Neuronal stem cell (in vitro differentiated cells): ENCODE measurements at regions not wholly inside any gene's neighbourhood (a gene's known extent, or its start where the extent isn't known, plus 50 kb on each side); places are given as distances from the start of the nearest gene placed in this dataset.
A peak's percentile ranks its signal among the peaks of the same experiment; 100 is the strongest.

ENCODE experiments used
- DNase-seq: peaks from one replicate; pipeline ENCODE4 v3.0.0-alpha.2; 2013; ENCODE audit warnings: low spot score
- H2AFZ ChIP-seq: one replicate; pipeline ENCODE4 v1.6.1; 2013; ENCODE audit warnings: mild to moderate bottlenecking, low read length, inconsistent platforms
- H2AK5ac ChIP-seq: 2 replicates; pipeline ENCODE4 v1.6.1; 2013; ENCODE audit warnings: low read depth, mild to moderate bottlenecking, inconsistent platforms, low read length, moderate library complexity, mixed read lengths
- H2BK120ac ChIP-seq: 2 replicates; pipeline ENCODE4 v1.6.1; 2013; ENCODE audit warnings: low read depth, mild to moderate bottlenecking, inconsistent platforms, low read length, moderate library complexity, mixed read lengths
- H2BK12ac ChIP-seq: one replicate; pipeline ENCODE4 v1.6.1; 2013; ENCODE audit warnings: low read length, inconsistent platforms
- H2BK15ac ChIP-seq: 2 replicates; pipeline ENCODE4 v1.6.1; 2013; ENCODE audit warnings: mild to moderate bottlenecking, low read length, inconsistent platforms, mixed read lengths
- H2BK5ac ChIP-seq: one replicate; pipeline ENCODE4 v1.6.1; 2013; ENCODE audit warnings: inconsistent platforms, mild to moderate bottlenecking, low read length, moderate library complexity
- H3K14ac ChIP-seq: one replicate; pipeline ENCODE4 v1.6.1; 2013; ENCODE audit warnings: low read length, inconsistent platforms
- H3K18ac ChIP-seq: 2 replicates; pipeline ENCODE4 v1.6.1; 2013; ENCODE audit warnings: low read length, inconsistent platforms
- H3K23ac ChIP-seq: 2 replicates; pipeline ENCODE4 v1.6.1; 2013; ENCODE audit warnings: low read depth, mild to moderate bottlenecking, mixed read lengths, low read length, inconsistent platforms; ENCODE audit not compliant: poor library complexity
- H3K27ac ChIP-seq: replicated peaks from 3 replicates; pipeline ENCODE4 v1.5.1; 2013; ENCODE audit warnings: low read length, inconsistent platforms
- H3K27me3 ChIP-seq, 3 experiments: 2 replicates each; pipeline ENCODE4 v1.6.1; 2013; ENCODE audit warnings: low read length in 3 of 3, mild to moderate bottlenecking in 2 of 3, inconsistent platforms in 1 of 3, low read depth in 1 of 3, mixed read lengths in 1 of 3, moderate library complexity in 1 of 3; ENCODE audit not compliant: control insufficient read depth in 3 of 3, insufficient read depth in 3 of 3
- H3K36me3 ChIP-seq, 2 donors: replicated peaks in 1 of 2; 2 replicates each; pipeline ENCODE4 v1.6.1; 2013; ENCODE audit warnings: low read length in 2 of 2; ENCODE audit not compliant: control insufficient read depth in 2 of 2, insufficient read depth in 2 of 2
- H3K4ac ChIP-seq: 2 replicates; pipeline ENCODE4 v1.6.1; 2013; ENCODE audit warnings: inconsistent platforms, mild to moderate bottlenecking, low read length, moderate library complexity
- H3K4me1 ChIP-seq, 2 donors: 1 replicate in 1 of 2; 2 replicates in 1 of 2; pipeline ENCODE4 v1.6.1; 2013; ENCODE audit warnings: low read length in 2 of 2, low read depth in 1 of 2; ENCODE audit not compliant: control insufficient read depth in 2 of 2, insufficient read depth in 1 of 2
- H3K4me2 ChIP-seq: one replicate; pipeline ENCODE4 v1.6.1; 2013; ENCODE audit warnings: mild to moderate bottlenecking, low read length, inconsistent platforms; ENCODE audit not compliant: insufficient read depth, poor library complexity, severe bottlenecking
- H3K4me3 ChIP-seq, 2 donors: 2 replicates each; pipeline ENCODE4 v1.5.1; 2013; ENCODE audit warnings: low read length in 2 of 2, mild to moderate bottlenecking in 2 of 2, inconsistent platforms in 1 of 2, moderate library complexity in 1 of 2
- H3K79me1 ChIP-seq: one replicate; pipeline ENCODE4 v1.6.1; 2013; ENCODE audit warnings: low read depth, mild to moderate bottlenecking, inconsistent platforms, low read length, moderate library complexity
- H3K9ac ChIP-seq: one replicate; pipeline ENCODE4 v1.6.1; 2013; ENCODE audit warnings: mild to moderate bottlenecking, low read depth, low read length, inconsistent platforms; ENCODE audit not compliant: poor library complexity
- H3K9me3 ChIP-seq, 2 donors: replicated peaks in 1 of 2; 2 replicates each; pipeline versions ENCODE3 to v1.6.1; 2013; ENCODE audit warnings: low read length in 2 of 2, mild to moderate bottlenecking in 2 of 2, inconsistent platforms in 1 of 2, low read depth in 1 of 2, mixed read lengths in 1 of 2, moderate library complexity in 1 of 2; ENCODE audit not compliant: control insufficient read depth in 2 of 2, insufficient read depth in 1 of 2
- H4K8ac ChIP-seq: one replicate; pipeline ENCODE4 v1.6.1; 2013; ENCODE audit warnings: low read depth, mild to moderate bottlenecking, inconsistent platforms, low read length, moderate library complexity
- H4K91ac ChIP-seq: one replicate; pipeline ENCODE4 v1.6.1; 2013; ENCODE audit warnings: low read length, low read depth, mild to moderate bottlenecking, inconsistent platforms; ENCODE audit not compliant: poor library complexity
- WGBS, 2 donors: extraction: QIAGEN DNeasy Blood & Tissue Kit; methylation state at CpG; one replicate each; pipeline ENCODE4 v1.1.7; 2013; ENCODE audit warnings: missing lambda C conversion rate in 2 of 2, mixed read lengths in 1 of 2; ENCODE audit not compliant: insufficient read length in 2 of 2, insufficient replicate concordance in 1 of 2; ENCODE audit errors: extremely low coverage in 2 of 2; 5-methylcytosine and 5-hydroxymethylcytosine counted together

GRCh38 chr2:148586522-148587128 lies 57.9 kb upstream of the EPC2 start:
- Histone ChIP-seq H3K9me3 (no peaks in the 10 kb centered on the region), H2AK5ac (no peak overlapping the region), H4K8ac (no peak overlapping the region), H3K4me3 (no peak overlapping the region), H3K27ac (no peak overlapping the region), H3K4ac (no peak overlapping the region), H2BK12ac (no peak overlapping the region), H3K4me1 (peaks cover 0 to 3% of the 10 kb centered on the region in 2 donors), H2AFZ (peak overlapping the region; percentile 70), H3K36me3 (no peaks in the 10 kb centered on the region), H2BK120ac (no peak overlapping the region), H3K4me2 (no peak overlapping the region), H3K27me3 (no peaks in the 10 kb centered on the region), H3K18ac (no peak overlapping the region), H2BK15ac (no peak overlapping the region), H3K79me1 (no peaks in the 10 kb centered on the region), H2BK5ac (no peak overlapping the region), H3K23ac (no peak overlapping the region), H3K9ac (no peak overlapping the region), H4K91ac (no peak overlapping the region), H3K14ac (no peak overlapping the region)
- no CpG with 5 or more reads among the region's 4 CpGs for WGBS, 2 donors
- no peak for DNase-seq

GRCh38 chr2:148590612-148591011 lies 53.9 kb upstream of the EPC2 start:
- H3K27me3 ChIP-seq: no peaks in the 10 kb centered on the region
- H3K79me1 ChIP-seq: no peaks in the 10 kb centered on the region
- H3K9me3 ChIP-seq: no peaks in the 10 kb centered on the region
- no peak overlapping the region for H2BK120ac ChIP-seq
- no peak overlapping the region for H2AFZ ChIP-seq
- H3K14ac ChIP-seq: no peak overlapping the region
- no peak overlapping the region for H4K8ac ChIP-seq
- H3K23ac ChIP-seq: no peak overlapping the region
- no peak overlapping the region for H3K9ac ChIP-seq
- H2BK15ac ChIP-seq: no peak overlapping the region
- DNase-seq: no peak
- H3K4me3 ChIP-seq: no peak overlapping the region
- H3K18ac ChIP-seq: no peak overlapping the region
- no peak overlapping the region for H3K4me2 ChIP-seq
- H2AK5ac ChIP-seq: no peak overlapping the region
- H3K4me1 ChIP-seq: peaks cover 0 to 3% of the 10 kb centered on the region in 2 donors
- H2BK12ac ChIP-seq: no peak overlapping the region
- H3K36me3 ChIP-seq: no peaks in the 10 kb centered on the region
- WGBS, 2 donors: no CpG with 5 or more reads among the region's 2 CpGs
- no peak overlapping the region for H3K4ac ChIP-seq
- no peak overlapping the region for H4K91ac ChIP-seq
- no peak overlapping the region for H3K27ac ChIP-seq
- H2BK5ac ChIP-seq: no peak overlapping the region

DNA sequence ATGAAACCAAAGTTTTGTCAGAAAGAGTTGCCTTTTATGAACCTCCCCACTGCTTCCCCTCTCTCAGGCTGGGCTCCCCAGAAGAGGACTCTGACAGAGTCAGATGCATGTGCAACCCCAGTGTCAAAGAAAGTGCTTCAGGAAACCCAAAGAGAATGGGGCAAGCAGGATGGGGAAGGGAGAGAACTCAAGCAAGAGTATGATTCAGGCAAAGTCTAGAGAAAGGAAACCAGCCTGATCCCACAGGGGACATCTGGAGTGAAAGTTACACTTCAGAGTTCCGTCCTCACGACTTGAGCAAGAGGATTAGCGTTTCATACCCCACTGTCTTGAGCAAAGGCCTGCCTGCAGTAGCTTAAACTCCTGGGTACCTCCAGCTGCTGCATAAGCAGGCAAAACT lies 51.8 kb upstream of the EPC2 start:
- no peak overlapping the region for H2BK120ac ChIP-seq
- H3K9ac ChIP-seq: no peak overlapping the region
- no peak overlapping the region for H3K4me2 ChIP-seq
- WGBS, 2 donors: no CpG with 5 or more reads among the region's 3 CpGs
- peak overlapping the region; percentile 23 for H3K23ac ChIP-seq
- H2AFZ ChIP-seq: peak overlapping the region; percentile 36
- H3K27me3 ChIP-seq: no peaks in the 10 kb centered on the region
- no peak overlapping the region for H3K4me3 ChIP-seq
- no peak overlapping the region for H2AK5ac ChIP-seq
- H4K91ac ChIP-seq: no peak overlapping the region
- H3K4me1 ChIP-seq: no peaks in the 10 kb centered on the region
- DNase-seq: no peak
- no peaks in the 10 kb centered on the region for H3K9me3 ChIP-seq
- H2BK15ac ChIP-seq: no peak overlapping the region
- H3K27ac ChIP-seq: no peak overlapping the region
- no peaks in the 10 kb centered on the region for H3K36me3 ChIP-seq
- no peak overlapping the region for H2BK5ac ChIP-seq
- no peak overlapping the region for H3K14ac ChIP-seq
- no peak overlapping the region for H3K18ac ChIP-seq
- H2BK12ac ChIP-seq: no peak overlapping the region
- no peak overlapping the region for H4K8ac ChIP-seq
- no peak overlapping the region for H3K4ac ChIP-seq
- no peaks in the 10 kb centered on the region for H3K79me1 ChIP-seq

GRCh38 chr2:148593421-148593820 lies 51.1 kb upstream of the EPC2 start:
- H3K18ac ChIP-seq: no peak overlapping the region
- H4K8ac ChIP-seq: no peak overlapping the region
- H3K23ac ChIP-seq: no peak overlapping the region
- H3K9me3 ChIP-seq: no peaks in the 10 kb centered on the region
- H3K4ac ChIP-seq: no peak overlapping the region
- WGBS, 2 donors: no CpG with 5 or more reads among the region's 4 CpGs
- DNase-seq: no peak
- no peaks in the 10 kb centered on the region for H3K4me1 ChIP-seq
- H2BK12ac ChIP-seq: no peak overlapping the region
- H3K79me1 ChIP-seq: no peaks in the 10 kb centered on the region
- H3K4me2 ChIP-seq: no peak overlapping the region
- H3K36me3 ChIP-seq: no peaks in the 10 kb centered on the region
- H3K14ac ChIP-seq: no peak overlapping the region
- H2BK120ac ChIP-seq: no peak overlapping the region
- no peak overlapping the region for H2BK15ac ChIP-seq
- H4K91ac ChIP-seq: no peak overlapping the region
- no peak overlapping the region for H3K4me3 ChIP-seq
- H2BK5ac ChIP-seq: no peak overlapping the region
- H3K27me3 ChIP-seq: no peaks in the 10 kb centered on the region
- H3K9ac ChIP-seq: no peak overlapping the region
- H2AK5ac ChIP-seq: no peak overlapping the region
- H2AFZ ChIP-seq: no peak overlapping the region
- no peak overlapping the region for H3K27ac ChIP-seq
